Keratinocyte (primary cell): ENCODE measurements at regions not wholly inside any gene's neighbourhood (a gene's known extent, or its start where the extent isn't known, plus 50 kb on each side); places are given as distances from the start of the nearest gene placed in this dataset.

Experiments
- DNase-seq: peaks from one replicate; pipeline ENCODE4 v3.0.0-alpha.2; 2011; ENCODE audit warnings: low read depth, missing footprints, low spot score
- FAIRE-seq: peaks from 2 replicates; lab custom pipeline; 2011; peaks lifted over from hg19 to GRCh38; lab: Jason Lieb, UNC
- H2AFZ ChIP-seq: 2 replicates; pipeline ENCODE4 v1.6.0; 2012; ENCODE audit warnings: low read length, control low read depth, inconsistent platforms; ENCODE audit not compliant: control insufficient read depth
- H3K27ac ChIP-seq: 2 replicates; pipeline ENCODE4 v1.5.1; 2011; ENCODE audit warnings: low read length; ENCODE audit not compliant: control insufficient read depth, insufficient read depth
- H3K27me3 ChIP-seq: 3 replicates; pipeline ENCODE4 v1.6.0; 2011; ENCODE audit warnings: low read length; ENCODE audit not compliant: control insufficient read depth, insufficient read depth; ENCODE audit errors: extremely low read depth
- H3K36me3 ChIP-seq, 2 experiments: 2 replicates in 1 of 2; 3 replicates in 1 of 2; pipeline ENCODE4 v1.5.1; 2011; ENCODE audit warnings: low read length in 2 of 2, mild to moderate bottlenecking in 1 of 2; ENCODE audit not compliant: control insufficient read depth in 2 of 2, insufficient read depth in 2 of 2; ENCODE audit errors: extremely low read depth in 1 of 2
- H3K4me1 ChIP-seq: 3 replicates; pipeline ENCODE4 v1.5.1; 2011; ENCODE audit warnings: low read length; ENCODE audit not compliant: control insufficient read depth, insufficient read depth; ENCODE audit errors: extremely low read depth
- H3K4me2 ChIP-seq: 3 replicates; pipeline ENCODE4 v1.6.0; 2011; ENCODE audit warnings: low read depth, low read length; ENCODE audit not compliant: control insufficient read depth, insufficient read depth; ENCODE audit errors: extremely low read depth
- H3K4me3 ChIP-seq, 3 experiments: fragments of 200-600 bp in 1 of 3; sonication (generic) in 1 of 3; 2 replicates in 2 of 3; 3 replicates in 1 of 3; pipeline ENCODE4 v1.5.1; 2011 to 2016; ENCODE audit warnings: low read length in 3 of 3, mild to moderate bottlenecking in 3 of 3, control low read depth in 2 of 3, inconsistent platforms in 1 of 3, low read depth in 1 of 3, mixed read lengths in 1 of 3, mixed run types in 1 of 3, moderate library complexity in 1 of 3; ENCODE audit not compliant: control insufficient read depth in 2 of 3, insufficient read depth in 2 of 3; ENCODE audit errors: extremely low read depth in 1 of 3
- H3K79me2 ChIP-seq: 2 replicates; pipeline ENCODE4 v1.6.0; 2012; ENCODE audit warnings: low read length; ENCODE audit not compliant: control insufficient read depth, insufficient read depth
- H3K9ac ChIP-seq: 3 replicates; pipeline ENCODE4 v1.6.0; 2011; ENCODE audit warnings: low read length; ENCODE audit not compliant: control insufficient read depth, insufficient read depth; ENCODE audit errors: extremely low read depth
- H3K9me1 ChIP-seq: 3 replicates; pipeline ENCODE4 v1.6.0; 2011; ENCODE audit warnings: low read length; ENCODE audit not compliant: control insufficient read depth, insufficient read depth; ENCODE audit errors: extremely low read depth
- H3K9me3 ChIP-seq: 2 replicates; pipeline ENCODE4 v1.5.1; 2012; ENCODE audit warnings: low read depth, low read length; ENCODE audit not compliant: control insufficient read depth
- H4K20me1 ChIP-seq: 3 replicates; pipeline ENCODE4 v1.6.0; 2011; ENCODE audit warnings: low read length; ENCODE audit not compliant: control insufficient read depth, insufficient read depth; ENCODE audit errors: extremely low read depth
- EZH2 ChIP-seq: IDR thresholded peaks from one replicate; pipeline ENCODE4 v1.6.1; 2012; ENCODE audit warnings: inconsistent platforms, mild to moderate bottlenecking, low read length, moderate library complexity
- dilution Hi-C: fragments of 300-500 bp; cut with MboI; formaldehyde crosslinking; loops from one replicate; pipeline ENCODE4 v1.7.0; 2020; ENCODE audit warnings: low sequenced_read_pairs; ENCODE audit not compliant: extremely low pct_ligation_motif_present
- TF ChIP-seq, protein P1 (sequence below), 3 experiments: IDR thresholded peaks in 1 of 3; conservative IDR thresholded peaks in 1 of 3; optimal IDR thresholded peaks in 1 of 3; 2 replicates in 2 of 3; 3 replicates in 1 of 3; pipeline versions ENCODE3 to v1.5.1; 2011; ENCODE audit warnings: low read length in 3 of 3, mild to moderate bottlenecking in 3 of 3, moderate library complexity in 2 of 3, control low read depth in 1 of 3, inconsistent platforms in 1 of 3; ENCODE audit not compliant: insufficient read depth in 2 of 3; ENCODE audit errors: extremely low read depth in 1 of 3

DNA sequence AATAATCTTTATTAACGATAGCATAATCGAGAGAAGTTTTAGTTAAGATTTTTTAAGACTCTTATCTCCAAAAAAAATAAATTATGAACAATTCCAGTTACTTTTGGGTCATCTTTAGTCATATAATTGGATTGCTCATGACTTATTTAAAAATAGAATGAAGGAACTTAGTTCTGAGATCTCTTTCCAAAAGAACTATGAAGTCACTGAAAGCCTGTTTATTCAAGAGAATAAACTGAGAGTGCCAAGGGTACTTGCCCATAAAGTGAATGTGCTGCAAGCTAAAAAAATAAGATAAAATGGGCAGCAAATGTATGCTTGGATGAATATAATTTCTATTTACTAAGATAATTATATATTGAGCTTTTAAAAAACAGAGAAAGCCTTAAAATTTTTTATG, 176.5 kb upstream of the PLSCR5 start:
- H2AFZ ChIP-seq: no peak overlapping the region
- no peaks in the 10 kb centered on the region for H3K4me1 ChIP-seq
- H3K27ac ChIP-seq: no peak overlapping the region
- no peak for FAIRE-seq
- H3K36me3 ChIP-seq: no peaks in the 10 kb centered on the region
- no peak for DNase-seq
- no peak overlapping the region for H3K9ac ChIP-seq
- H3K79me2 ChIP-seq: no peaks in the 10 kb centered on the region
- H4K20me1 ChIP-seq: no peaks in the 10 kb centered on the region
- TF ChIP-seq, protein P1, sequence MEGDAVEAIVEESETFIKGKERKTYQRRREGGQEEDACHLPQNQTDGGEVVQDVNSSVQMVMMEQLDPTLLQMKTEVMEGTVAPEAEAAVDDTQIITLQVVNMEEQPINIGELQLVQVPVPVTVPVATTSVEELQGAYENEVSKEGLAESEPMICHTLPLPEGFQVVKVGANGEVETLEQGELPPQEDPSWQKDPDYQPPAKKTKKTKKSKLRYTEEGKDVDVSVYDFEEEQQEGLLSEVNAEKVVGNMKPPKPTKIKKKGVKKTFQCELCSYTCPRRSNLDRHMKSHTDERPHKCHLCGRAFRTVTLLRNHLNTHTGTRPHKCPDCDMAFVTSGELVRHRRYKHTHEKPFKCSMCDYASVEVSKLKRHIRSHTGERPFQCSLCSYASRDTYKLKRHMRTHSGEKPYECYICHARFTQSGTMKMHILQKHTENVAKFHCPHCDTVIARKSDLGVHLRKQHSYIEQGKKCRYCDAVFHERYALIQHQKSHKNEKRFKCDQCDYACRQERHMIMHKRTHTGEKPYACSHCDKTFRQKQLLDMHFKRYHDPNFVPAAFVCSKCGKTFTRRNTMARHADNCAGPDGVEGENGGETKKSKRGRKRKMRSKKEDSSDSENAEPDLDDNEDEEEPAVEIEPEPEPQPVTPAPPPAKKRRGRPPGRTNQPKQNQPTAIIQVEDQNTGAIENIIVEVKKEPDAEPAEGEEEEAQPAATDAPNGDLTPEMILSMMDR (optimal IDR thresholded peaks at IDR 0.05 in 1 of 3, IDR thresholded peaks at IDR 0.05 in 1 of 3, conservative IDR thresholded peaks at IDR 0.05 in 1 of 3; ENCODE audit: extremely low read depth in 1 of 3, insufficient read depth in 2 of 3, low read length in 3 of 3): no peak
- no peak for TF ChIP-seq EZH2
- no peak overlapping the region for H3K4me2 ChIP-seq
- no peaks in the 10 kb centered on the region for H3K9me3 ChIP-seq
- H3K27me3 ChIP-seq: no peaks in the 10 kb centered on the region
- dilution Hi-C loops: no loop called here
- no peaks in the 10 kb centered on the region for H3K9me1 ChIP-seq
- no peak overlapping the region for H3K4me3 ChIP-seq

DNA sequence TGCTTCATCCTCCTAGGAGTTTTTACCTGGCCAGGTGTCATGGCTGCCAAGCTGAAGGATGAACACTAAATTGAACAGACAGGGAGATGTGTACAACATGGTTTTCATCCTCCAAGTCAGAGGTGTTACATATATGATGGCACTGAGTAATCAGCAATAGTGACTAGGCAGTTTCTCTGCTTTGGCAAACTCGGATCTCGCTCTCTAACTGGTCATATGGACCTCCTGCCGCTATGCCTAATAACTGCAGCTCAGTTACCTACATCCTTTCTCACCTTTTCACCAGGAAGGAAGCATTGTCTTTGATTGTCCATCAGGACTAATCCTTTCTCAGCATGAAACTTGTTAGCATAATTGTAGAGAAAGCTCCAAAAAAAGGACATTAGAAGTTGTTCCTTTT, 175.9 kb upstream of the PLSCR5 start:
- Histone ChIP-seq H3K4me1 (no peaks in the 10 kb centered on the region), H3K9me3 (no peaks in the 10 kb centered on the region), H3K4me3 (no peak overlapping the region), H3K27ac (no peak overlapping the region), H3K4me2 (no peak overlapping the region), H3K9ac (no peak overlapping the region), H3K79me2 (no peaks in the 10 kb centered on the region), H4K20me1 (no peaks in the 10 kb centered on the region), H2AFZ (no peak overlapping the region), H3K27me3 (no peaks in the 10 kb centered on the region), H3K36me3 (no peaks in the 10 kb centered on the region), H3K9me1 (no peaks in the 10 kb centered on the region)
- dilution Hi-C loops: no loop called here
- FAIRE-seq: no peak
- DNase-seq: no peak
- TF ChIP-seq, protein P1 (optimal IDR thresholded peaks at IDR 0.05 in 1 of 3, IDR thresholded peaks at IDR 0.05 in 1 of 3, conservative IDR thresholded peaks at IDR 0.05 in 1 of 3; ENCODE audit: extremely low read depth in 1 of 3, insufficient read depth in 2 of 3, low read length in 3 of 3): no peak
- no peak for TF ChIP-seq EZH2
